ENCODE measurements at regions not wholly inside any gene's neighbourhood (a gene's known extent, or its start where the extent isn't known, plus 50 kb on each side); places are given as distances from the start of the nearest gene placed in this dataset.

DNA sequence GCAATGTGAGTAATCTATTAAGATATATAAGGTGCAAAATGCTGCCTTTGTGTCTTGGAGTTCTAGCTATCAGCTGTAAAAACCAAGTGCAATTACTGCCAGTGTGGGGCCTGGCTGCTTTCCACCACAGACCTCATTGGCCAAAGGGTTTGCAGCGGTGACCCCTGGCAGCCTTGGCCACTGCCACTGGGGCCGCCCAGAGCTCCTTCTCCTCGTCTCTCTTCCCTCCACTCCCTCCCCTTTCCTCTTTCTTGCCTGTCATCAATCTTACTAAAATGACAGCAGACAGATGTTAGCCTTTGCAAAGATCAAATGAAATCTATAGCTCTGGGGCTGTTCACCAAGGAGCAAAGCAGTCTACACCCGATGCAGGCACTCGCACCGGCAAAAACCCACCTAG, 986.3 kb downstream of the BCL11A start:
- ATAC-seq: no peak
- TF ChIP-seq, protein P1, sequence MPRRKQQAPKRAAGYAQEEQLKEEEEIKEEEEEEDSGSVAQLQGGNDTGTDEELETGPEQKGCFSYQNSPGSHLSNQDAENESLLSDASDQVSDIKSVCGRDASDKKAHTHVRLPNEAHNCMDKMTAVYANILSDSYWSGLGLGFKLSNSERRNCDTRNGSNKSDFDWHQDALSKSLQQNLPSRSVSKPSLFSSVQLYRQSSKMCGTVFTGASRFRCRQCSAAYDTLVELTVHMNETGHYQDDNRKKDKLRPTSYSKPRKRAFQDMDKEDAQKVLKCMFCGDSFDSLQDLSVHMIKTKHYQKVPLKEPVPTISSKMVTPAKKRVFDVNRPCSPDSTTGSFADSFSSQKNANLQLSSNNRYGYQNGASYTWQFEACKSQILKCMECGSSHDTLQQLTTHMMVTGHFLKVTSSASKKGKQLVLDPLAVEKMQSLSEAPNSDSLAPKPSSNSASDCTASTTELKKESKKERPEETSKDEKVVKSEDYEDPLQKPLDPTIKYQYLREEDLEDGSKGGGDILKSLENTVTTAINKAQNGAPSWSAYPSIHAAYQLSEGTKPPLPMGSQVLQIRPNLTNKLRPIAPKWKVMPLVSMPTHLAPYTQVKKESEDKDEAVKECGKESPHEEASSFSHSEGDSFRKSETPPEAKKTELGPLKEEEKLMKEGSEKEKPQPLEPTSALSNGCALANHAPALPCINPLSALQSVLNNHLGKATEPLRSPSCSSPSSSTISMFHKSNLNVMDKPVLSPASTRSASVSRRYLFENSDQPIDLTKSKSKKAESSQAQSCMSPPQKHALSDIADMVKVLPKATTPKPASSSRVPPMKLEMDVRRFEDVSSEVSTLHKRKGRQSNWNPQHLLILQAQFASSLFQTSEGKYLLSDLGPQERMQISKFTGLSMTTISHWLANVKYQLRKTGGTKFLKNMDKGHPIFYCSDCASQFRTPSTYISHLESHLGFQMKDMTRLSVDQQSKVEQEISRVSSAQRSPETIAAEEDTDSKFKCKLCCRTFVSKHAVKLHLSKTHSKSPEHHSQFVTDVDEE (CRISPR knock-in tag; IDR thresholded peaks at IDR 0.05): no peak
- no peak for TF ChIP-seq CSDC2 (CRISPR knock-in tag; IDR thresholded peaks at IDR 0.05)
- TF ChIP-seq PPARA (CRISPR knock-in tag; IDR thresholded peaks at IDR 0.05; ENCODE audit: borderline replicate concordance): no peak
- no peak for TF ChIP-seq PATZ1 (CRISPR knock-in tag; IDR thresholded peaks at IDR 0.05; ENCODE audit: borderline replicate concordance)
- no peak for TF ChIP-seq ARNTL (CRISPR knock-in tag; IDR thresholded peaks at IDR 0.05; ENCODE audit: borderline replicate concordance, low read depth)

GRCh38 chr2:59566739-59567138, 986.7 kb downstream of the BCL11A start:
- ATAC-seq: no peak
- TF ChIP-seq ISL1 (CRISPR knock-in tag; IDR thresholded peaks at IDR 0.05) (no peak), ZNF8 (CRISPR knock-in tag; IDR thresholded peaks at IDR 0.05) (no peak), TCF4 (CRISPR knock-in tag; IDR thresholded peaks at IDR 0.05; ENCODE audit: borderline replicate concordance) (no peak), RARB (CRISPR knock-in tag; IDR thresholded peaks at IDR 0.05) (no peak), ARNTL (CRISPR knock-in tag; IDR thresholded peaks at IDR 0.05; ENCODE audit: borderline replicate concordance, low read depth) (no peak), ZNF70 (CRISPR knock-in tag; IDR thresholded peaks at IDR 0.05) (no peak), PPARA (CRISPR knock-in tag; IDR thresholded peaks at IDR 0.05; ENCODE audit: borderline replicate concordance) (no peak), TOX (CRISPR knock-in tag; IDR thresholded peaks at IDR 0.05; ENCODE audit: borderline replicate concordance) (no peak), OSR1 (CRISPR knock-in tag; IDR thresholded peaks at IDR 0.05) (no peak), ZFP3 (CRISPR knock-in tag; IDR thresholded peaks at IDR 0.05) (no peak)
- TF ChIP-seq, protein P2, sequence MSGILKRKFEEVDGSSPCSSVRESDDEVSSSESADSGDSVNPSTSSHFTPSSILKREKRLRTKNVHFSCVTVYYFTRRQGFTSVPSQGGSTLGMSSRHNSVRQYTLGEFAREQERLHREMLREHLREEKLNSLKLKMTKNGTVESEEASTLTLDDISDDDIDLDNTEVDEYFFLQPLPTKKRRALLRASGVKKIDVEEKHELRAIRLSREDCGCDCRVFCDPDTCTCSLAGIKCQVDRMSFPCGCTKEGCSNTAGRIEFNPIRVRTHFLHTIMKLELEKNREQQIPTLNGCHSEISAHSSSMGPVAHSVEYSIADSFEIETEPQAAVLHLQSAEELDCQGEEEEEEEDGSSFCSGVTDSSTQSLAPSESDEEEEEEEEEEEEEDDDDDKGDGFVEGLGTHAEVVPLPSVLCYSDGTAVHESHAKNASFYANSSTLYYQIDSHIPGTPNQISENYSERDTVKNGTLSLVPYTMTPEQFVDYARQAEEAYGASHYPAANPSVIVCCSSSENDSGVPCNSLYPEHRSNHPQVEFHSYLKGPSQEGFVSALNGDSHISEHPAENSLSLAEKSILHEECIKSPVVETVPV (CRISPR knock-in tag; IDR thresholded peaks at IDR 0.05): no peak
- TF ChIP-seq, protein P1 (CRISPR knock-in tag; IDR thresholded peaks at IDR 0.05): no peak

DNA sequence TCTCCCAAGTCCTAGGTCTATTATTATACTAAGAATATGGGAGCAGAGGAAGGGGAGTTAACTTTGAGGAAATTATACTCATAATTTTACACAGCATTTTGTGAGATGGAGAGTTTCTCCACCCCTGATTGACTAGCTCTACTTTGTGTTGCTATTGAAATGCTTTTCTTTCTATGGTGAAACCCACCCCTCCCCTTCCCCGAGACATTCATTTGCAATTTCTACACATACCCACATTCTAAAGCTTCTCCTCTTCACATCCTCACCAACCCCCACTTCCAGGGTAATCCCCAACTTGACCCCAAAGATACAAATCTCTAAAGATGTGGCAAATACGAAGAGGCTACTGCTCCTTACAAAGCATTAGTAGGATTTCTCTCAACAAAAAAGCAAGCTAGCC, 992.2 kb downstream of the BCL11A start:
- TF ChIP-seq, protein P3, sequence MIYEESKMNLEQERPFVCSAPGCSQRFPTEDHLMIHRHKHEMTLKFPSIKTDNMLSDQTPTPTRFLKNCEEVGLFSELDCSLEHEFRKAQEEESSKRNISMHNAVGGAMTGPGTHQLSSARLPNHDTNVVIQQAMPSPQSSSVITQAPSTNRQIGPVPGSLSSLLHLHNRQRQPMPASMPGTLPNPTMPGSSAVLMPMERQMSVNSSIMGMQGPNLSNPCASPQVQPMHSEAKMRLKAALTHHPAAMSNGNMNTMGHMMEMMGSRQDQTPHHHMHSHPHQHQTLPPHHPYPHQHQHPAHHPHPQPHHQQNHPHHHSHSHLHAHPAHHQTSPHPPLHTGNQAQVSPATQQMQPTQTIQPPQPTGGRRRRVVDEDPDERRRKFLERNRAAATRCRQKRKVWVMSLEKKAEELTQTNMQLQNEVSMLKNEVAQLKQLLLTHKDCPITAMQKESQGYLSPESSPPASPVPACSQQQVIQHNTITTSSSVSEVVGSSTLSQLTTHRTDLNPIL (CRISPR knock-in tag; IDR thresholded peaks at IDR 0.05; ENCODE audit: low read depth): no peak
- TF ChIP-seq, protein P4, sequence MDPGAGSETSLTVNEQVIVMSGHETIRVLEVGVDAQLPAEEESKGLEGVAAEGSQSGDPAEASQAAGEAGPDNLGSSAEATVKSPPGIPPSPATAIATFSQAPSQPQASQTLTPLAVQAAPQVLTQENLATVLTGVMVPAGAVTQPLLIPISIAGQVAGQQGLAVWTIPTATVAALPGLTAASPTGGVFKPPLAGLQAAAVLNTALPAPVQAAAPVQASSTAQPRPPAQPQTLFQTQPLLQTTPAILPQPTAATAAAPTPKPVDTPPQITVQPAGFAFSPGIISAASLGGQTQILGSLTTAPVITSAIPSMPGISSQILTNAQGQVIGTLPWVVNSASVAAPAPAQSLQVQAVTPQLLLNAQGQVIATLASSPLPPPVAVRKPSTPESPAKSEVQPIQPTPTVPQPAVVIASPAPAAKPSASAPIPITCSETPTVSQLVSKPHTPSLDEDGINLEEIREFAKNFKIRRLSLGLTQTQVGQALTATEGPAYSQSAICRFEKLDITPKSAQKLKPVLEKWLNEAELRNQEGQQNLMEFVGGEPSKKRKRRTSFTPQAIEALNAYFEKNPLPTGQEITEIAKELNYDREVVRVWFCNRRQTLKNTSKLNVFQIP (CRISPR knock-in tag; IDR thresholded peaks at IDR 0.05; ENCODE audit: borderline replicate concordance, low read depth): no peak
- TF ChIP-seq ZNF70 (CRISPR knock-in tag; IDR thresholded peaks at IDR 0.05): no peak
- TF ChIP-seq ISL1 (CRISPR knock-in tag; IDR thresholded peaks at IDR 0.05): no peak
- TF ChIP-seq TOX (CRISPR knock-in tag; IDR thresholded peaks at IDR 0.05; ENCODE audit: borderline replicate concordance): no peak
- no peak for TF ChIP-seq ARNTL (CRISPR knock-in tag; IDR thresholded peaks at IDR 0.05; ENCODE audit: borderline replicate concordance, low read depth)
- no peak for TF ChIP-seq SNAI2 (CRISPR knock-in tag; IDR thresholded peaks at IDR 0.05)
- TF ChIP-seq GLIS3 (CRISPR knock-in tag; IDR thresholded peaks at IDR 0.05): no peak
- no peak for TF ChIP-seq PATZ1 (CRISPR knock-in tag; IDR thresholded peaks at IDR 0.05; ENCODE audit: borderline replicate concordance)
- no peak for TF ChIP-seq CSDC2 (CRISPR knock-in tag; IDR thresholded peaks at IDR 0.05)
- TF ChIP-seq ZC3H10 (CRISPR knock-in tag; IDR thresholded peaks at IDR 0.05): no peak
- no peak for TF ChIP-seq TCF4 (CRISPR knock-in tag; IDR thresholded peaks at IDR 0.05; ENCODE audit: borderline replicate concordance)
- TF ChIP-seq OSR1 (CRISPR knock-in tag; IDR thresholded peaks at IDR 0.05): no peak
- TF ChIP-seq, protein P2 (CRISPR knock-in tag; IDR thresholded peaks at IDR 0.05): no peak
- ATAC-seq: no peak
